ENCODE measurements at regions not wholly inside any gene's neighbourhood (a gene's known extent, or its start where the extent isn't known, plus 50 kb on each side); places are given as distances from the start of the nearest gene placed in this dataset.

DNA sequence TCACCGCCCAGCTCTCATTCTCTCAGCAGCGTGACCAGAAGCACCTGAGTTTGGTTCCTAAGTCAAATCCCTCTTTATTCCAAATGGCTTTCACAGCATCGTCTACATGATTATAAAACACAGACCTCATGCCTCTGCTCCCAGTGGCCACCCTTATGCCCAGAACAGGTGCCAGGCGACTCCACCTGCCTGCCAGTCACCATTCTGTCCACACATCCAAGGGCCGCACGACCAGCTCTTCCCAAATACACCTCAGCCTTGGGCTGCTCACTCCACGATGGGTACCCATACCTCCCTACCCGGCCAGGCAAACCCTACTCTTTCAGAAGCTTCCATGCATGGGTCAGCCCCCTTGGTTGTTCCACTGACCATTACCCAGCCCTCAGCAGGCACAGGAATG lies 851.6 kb upstream of the SALL3 start:
- no peak for DNase-seq

DNA sequence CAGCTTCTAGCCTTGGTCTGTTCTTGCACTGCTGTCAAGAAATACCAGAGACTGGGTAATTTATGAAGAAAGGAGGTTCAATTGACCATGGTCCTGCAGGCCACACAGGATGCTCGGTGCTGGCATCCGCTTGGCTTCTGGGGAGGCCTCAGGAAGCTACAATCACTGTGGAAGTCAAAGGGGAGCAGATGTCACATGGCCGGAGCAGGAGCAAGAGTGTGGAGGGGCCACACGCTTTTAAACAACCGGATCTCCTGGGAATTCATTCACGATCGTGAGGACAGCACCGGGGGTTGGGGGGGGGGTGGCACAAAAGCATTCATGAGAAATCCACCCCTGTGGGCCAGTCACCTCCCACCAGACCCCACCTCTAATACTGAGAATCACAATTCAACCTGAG lies 850.4 kb upstream of the SALL3 start:
- no peak for DNase-seq

DNA sequence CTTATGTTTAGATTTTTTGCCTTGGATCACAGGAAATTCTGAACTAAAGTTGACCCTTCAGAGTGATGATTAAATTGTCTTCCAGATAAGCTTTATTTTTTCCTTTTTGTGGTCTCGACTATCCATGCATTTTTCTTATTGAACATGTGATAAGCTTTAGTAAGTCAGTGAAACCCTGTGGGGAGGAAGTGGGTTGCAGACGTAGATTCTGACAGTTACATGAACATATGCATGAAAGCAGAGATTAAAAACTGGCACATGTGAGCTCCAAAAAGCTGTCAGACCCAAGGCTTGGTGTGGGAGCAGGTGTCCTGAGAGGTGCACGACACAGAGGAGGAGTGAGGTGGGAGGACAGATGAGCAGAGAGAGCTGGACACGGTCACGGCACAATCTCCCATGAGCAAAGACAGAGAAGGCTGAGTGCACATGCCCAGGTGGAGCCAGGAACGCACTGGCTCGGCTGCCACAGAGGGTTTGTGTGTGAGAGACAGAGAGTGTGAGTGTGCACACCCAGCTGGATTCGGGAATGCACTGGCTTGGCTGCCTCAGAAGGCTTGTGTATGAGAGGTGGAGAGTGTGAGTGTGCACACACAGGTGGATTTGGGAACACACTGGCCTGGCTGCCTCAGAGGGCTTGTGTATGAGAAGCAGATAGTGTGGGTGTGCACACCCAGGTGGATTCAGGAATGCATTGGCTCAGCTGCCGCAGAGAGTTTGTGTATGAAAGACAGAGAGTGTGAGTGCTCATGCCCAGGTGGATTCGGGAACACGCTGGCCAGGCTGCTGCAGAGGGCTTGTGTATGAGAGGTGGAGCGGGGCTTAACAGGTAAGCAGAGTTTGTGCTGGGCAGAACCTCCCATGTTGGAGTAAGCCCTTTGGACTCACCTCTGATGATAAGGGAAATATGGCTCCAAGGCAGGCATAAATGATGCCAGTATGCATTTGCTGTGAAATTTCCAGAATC lies 849.1 kb upstream of the SALL3 start:
- no peak for DNase-seq

DNA sequence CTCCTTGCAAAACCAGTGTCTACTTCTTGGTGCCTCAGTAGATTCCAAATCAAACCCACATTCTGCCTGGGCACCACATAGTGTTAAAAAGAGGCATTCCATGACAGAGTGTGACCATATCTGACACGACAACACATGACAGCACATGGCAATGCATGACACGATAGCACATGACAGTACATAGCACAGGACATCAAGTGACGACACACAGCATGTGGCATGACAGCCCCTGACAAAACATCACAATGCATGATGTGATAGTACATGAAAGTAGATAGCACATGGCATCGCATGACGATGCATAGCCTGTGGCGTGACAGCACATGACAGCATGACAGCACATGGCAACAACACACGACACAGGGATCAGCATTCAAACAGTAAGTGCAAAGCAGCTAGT lies 845.9 kb upstream of the SALL3 start:
- no peak for DNase-seq

DNA sequence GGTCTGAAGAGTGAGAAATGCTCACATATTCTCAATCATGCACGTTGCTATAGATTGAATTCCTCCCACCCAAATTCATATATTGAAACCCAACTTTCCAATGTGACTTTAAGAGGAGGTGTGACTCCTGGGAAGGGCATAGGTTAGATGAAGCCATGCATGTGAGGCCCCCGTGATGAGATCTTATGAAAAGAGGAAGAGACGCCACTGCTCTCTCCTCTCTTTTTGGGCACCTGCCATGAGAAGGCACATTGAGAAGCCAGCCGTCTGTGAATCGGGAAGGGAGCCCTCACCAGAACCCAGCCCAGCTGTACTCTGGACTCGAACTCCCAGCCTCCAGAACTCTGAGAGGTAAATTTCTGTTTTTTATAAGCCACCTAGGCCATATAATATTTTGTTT lies 842.6 kb upstream of the SALL3 start:
- no peak for DNase-seq

DNA sequence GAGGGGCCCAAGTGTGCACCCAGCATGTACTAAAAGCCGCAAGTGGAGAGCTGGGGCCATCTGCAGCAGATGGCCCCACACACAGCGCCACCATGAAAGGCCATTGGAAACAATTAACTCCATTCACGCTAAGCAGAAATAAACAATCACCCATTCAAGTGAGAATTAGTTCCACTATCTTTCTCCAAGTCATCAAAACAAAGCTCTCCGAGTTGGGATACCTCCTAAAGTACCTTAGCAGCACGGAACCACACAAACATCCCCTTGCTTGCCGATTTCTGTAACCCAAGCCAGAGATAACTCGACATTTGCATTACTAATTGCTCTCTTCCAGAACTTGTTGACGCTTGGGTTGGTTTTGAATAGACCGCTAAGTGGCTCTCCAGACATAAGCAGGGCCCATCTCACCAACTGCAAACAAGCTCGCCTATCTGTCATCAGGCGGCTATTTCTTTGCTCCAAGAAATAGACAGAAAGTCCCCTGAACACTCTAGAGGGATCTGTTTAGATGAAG lies 840.6 kb upstream of the SALL3 start:
- no peak for DNase-seq

DNA sequence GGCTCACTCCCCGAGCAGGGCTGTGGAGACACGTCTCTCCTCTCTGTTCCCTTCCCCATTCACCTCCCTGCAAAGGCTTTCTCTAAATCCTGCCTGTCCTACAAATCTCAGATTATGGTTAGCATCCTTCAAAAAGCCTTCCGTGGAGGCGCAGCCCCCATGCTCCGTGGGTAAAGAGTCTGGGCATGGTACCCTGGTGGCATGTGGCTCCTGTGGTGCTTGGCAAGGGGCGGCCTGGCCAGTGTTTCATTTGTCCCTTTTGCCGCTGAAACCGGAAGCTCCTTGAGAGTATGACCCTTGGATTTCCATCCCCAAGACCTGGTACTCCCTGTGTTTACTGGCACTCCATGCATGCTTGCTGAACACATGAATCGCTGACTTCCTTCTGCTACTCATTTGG lies 839.3 kb upstream of the SALL3 start:
- no peak for DNase-seq

DNA sequence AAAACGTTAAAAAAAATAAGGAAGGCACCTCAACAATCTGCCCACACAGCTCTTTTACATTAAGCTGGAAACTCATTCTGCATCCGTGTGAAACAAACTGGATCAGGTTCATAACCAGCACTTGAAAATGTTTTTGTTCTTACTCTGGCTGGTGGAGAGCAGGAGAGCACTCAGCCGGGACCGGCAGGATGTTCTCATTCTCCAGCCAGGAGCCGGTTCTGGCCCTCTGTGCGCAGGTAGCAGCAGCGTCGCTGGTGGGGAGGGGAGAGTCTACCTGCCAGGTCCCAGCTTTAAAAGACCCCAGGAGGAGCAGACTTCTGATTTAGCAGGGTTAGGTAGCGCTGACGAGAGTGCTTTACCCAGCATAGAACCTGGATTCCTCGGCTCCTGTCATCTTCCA lies 834.9 kb upstream of the SALL3 start:
- no peak for DNase-seq

DNA sequence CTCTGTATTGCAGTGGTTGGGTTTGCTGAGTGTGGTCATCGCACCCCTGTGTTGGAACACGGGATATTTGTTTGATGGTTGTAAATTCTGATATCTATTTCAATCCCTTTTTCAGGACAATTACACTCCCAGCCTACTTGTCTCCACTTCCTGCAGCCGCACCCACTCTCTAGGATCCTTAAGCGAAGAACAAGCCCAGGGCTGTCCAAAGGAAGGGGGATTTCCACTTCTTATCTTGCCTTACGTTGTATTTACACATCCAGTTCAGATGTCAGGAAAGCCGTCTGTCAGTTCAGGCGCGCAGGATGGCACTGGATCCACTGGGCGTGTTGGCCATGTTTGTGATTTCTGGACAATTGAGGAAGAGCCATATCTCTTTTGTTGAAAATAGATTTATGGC lies 834.5 kb upstream of the SALL3 start:
- no peak for DNase-seq

DNA sequence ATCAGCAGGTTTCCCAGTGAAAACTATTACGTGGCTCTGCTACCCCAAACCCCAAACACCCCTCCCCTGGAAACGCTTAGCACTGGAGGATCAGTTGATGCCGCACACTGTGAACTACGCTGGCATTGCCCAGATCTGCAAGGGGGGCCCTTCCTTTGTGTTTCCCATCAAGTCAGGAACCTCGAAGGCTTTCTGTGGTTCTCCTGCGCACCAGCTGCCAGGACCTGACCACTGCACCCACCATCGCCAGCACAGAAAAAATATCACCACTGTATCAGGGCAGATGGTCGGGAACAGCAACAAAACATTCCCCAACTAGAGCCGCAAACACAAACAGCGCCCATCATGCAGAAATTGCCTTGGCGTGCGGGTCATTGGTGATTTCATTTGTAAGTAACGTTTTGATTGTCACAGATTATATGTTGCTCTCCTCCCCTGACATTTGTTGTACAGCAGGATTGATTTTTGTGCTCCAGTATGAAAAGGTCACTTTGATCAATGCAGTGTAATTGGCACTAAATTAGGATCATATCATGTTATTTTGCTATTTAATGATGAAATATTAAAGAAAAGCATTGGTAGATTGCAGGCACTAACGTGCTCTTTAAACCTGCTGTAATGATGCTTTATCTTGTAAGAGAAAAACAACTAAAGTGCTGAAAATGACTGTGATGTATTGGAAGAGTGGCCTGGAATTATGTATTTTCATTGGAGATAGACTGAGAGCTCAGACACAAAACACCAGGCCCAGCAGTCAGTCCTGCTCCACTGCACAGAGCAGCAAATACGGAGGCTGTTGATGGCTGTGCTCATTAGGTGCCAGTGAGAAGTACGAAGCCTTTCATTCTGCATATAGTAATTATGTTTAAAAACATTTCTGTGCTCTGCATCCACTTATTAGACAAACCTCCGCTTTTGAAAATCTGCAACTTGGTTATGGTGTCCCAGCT lies 833.2 kb upstream of the SALL3 start:
- no peak for DNase-seq

DNA sequence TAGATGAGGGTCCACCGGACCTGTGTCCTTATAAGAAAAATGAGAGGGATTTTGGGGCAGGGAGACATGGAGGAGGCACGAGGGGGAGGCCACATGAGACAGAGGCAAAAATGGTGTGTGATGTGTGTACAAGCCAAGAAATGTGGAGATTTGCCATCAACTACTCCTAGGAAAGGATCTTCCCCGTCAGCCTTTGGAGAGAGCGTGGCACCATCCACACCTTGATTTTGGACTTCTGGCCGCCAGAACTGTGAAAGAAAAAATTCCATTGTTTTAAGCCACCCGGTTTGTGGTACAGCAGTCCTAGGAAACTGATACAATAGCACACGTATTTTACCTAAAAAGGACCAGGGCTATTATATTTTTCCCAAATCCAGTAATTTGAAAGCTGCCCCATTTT lies 829.0 kb upstream of the SALL3 start:
- no peak for DNase-seq

DNA sequence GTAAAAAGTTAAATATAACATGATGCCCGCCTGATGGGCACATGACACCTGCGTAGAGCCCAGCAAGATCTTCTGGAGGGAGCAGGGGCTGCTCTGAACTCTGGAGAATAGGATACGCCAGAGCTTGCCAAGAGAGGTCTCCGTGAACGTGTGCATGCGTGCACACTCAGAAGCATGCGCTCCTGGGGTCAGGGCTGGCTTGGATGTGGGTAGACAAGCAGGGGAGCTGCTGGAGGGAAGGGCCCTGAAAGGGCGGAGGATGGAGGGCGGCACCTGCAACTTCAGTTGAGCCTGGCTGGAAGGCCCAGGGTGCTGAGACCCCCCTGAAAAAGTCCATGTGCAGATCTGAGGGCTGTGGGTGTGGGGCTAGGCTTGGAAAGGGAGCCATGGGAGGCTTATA lies 828.4 kb upstream of the SALL3 start:
- DNase-seq, result no peak

DNA sequence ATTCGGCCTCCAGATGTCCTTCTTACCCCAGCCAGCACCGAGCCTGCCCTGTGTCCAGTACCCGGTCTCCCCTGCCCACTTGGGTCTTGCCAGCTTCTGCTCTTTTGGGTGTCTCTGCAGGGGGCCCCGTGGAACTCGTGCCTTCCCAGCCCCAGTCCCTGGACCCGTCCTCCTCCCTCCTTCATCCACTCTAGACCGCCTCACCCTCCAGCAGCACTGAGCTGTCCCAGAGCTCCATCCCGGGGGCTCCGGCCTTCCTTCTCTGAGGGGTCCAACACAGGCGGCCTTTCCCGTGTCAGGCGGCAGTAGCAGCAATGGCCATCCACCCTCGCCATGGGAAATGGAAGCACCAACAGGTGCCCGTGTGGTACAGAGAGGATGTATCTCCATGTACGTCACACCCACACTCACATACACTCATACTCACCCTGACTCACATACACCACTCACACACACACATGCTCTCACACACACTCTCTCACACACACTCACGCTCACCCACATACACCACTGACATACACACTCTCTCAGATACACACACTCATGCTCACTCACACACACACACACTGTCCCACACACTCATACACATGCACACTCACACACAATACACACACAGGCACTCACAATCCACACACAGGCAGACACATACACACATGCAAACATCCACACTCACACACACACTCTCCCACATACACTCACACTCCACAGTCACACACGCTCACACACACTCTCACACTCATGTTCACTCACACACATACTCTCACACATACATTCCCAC lies 827.5 kb upstream of the SALL3 start:
- DNase-seq, result no peak

DNA sequence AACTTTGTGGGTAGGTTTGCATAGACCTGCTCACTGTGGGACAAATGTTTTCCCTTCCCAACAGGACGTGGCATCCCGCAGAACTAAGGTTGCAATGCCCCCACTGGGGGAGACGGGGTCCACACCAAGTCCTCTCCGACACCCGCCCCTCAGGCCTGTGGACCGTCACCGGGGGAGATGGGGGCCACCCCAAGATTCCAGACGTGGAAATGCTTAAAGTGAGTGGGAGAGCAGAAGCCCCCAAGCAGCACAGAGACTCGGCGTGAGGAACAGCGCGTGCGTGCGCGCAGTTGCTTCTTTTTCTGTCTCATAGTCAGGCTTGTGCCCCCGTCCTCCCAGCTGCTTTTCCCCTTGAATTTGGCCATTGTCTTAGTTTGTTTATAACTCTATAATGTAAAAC lies 826.3 kb upstream of the SALL3 start:
- DNase-seq, result no peak

DNA sequence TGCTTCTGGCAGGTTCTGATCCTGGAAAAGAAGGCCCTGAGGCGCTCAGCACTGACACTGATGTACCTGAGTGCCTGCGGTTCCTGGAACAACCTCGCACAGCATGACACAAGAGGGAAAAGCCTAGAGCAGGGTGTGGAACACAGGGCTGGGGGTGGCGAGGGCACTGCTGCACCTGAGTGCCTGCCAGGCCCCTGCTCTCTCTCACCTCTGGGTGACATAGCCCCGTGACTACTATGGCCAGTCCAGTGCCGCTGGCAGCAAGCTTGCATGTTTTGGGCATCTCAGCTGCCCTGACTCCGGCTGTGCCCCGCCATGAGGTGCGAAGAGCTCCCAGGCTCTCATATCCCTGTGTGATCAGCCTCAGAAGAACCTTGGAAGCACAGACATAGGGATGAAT lies 825.2 kb upstream of the SALL3 start:
- no peak for DNase-seq

DNA sequence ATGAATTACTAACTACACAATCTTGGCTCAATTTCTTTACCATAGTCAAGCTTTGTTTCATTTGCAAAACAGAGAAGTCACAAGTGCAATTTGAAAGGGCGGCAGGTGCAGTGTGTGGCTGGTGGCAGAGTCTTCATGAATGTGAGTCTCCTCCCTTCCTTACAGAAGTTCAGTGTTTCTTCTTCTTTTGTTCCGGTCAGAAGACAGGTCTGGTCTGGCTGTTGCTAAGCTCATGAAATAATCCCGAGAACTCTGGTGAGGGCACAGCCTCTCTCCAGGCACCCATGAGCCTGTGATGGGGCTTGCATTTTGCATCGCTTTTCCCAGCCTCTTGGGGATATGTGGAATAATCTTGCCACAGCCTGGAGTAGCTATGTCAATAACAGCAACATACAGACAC lies 824.8 kb upstream of the SALL3 start:
- DNase-seq, result no peak

DNA sequence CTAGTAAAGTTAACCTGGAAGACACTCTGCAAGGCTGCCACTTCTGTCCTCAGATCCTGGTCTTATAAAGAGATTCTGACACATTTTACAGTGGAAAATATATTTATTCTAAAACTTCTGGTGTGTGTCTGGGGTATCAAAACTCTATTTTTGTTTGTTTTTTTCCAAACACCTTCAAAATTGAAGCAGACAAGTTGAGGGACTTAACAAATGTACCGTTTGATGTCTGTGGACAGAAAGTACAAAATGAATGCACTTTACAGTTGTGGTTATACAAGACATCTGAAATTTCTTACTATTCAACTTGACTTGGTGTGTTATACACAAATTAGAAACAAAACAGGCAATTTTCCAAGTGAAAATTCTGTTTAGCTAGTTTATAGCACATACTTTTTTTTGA lies 823.2 kb upstream of the SALL3 start:
- no peak for DNase-seq

DNA sequence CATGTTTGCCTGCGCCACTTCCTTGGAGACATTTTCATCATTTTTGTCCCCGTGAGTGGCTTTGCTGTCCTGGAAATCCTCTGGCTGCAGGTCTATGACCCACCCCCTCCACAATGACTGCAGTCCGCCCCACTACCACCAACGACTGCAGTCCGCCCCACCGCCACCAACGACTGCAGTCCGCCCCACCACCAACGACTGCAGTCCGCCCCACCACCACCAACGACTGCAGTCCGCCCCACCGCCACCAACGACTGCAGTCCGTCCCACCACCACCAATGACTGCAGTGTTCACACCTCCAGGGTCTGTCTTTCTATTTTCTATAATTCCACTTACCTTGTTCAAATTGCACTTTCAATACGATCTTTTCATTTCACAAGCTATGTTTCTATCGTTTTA lies 820.7 kb upstream of the SALL3 start:
- DNase-seq, result no peak

DNA sequence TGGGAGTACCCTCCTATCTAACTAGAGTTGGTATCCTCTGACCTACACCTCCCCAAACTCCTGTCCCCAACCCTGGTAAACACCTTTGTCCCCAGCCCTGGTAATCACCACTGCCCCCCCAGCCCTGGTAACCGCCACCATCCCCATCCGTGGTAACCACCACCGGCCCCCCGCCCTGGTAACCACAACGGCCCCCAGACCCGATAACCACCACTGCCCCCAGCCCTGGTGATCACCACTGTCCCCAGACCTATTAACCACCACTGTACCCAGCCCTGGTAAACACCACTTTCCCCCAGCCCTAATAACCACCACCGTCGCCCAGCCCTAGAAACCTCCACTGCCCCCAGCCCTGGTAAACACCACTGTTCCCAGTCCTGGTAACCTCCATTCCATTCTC lies 820.2 kb upstream of the SALL3 start:
- no peak for DNase-seq

DNA sequence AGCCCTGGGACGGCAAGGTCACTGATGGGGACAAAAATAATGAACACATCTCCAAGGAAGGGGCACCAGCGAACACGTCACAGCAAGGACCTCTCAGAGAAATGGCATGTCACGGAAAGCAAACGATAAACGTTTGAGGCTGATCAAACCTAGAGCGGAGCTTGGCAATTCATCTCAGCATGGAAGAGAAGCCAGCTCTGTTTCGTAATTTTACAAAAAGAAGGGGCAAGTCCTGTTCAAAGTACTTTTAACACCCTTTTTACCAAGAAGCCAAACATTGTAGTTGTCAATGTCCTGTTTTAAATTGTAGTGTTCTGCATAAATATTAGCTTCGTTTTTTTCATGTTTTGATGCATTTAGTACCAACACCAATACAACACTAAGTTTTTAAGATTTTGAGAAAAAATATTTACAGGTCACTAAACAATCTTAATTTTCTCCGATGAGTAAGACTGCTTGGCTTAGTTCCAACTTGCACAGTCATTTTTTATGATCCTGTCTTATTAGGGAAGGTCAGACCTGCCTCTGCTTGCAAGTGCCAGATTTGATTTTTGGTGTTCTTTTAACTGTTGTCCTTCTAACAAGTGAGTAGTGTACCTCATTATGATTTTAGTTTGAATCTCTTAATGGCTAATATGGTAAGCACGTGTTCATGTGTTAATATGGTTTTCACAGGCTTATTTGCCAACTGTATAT lies 818.5 kb upstream of the SALL3 start:
- no peak for DNase-seq

DNA sequence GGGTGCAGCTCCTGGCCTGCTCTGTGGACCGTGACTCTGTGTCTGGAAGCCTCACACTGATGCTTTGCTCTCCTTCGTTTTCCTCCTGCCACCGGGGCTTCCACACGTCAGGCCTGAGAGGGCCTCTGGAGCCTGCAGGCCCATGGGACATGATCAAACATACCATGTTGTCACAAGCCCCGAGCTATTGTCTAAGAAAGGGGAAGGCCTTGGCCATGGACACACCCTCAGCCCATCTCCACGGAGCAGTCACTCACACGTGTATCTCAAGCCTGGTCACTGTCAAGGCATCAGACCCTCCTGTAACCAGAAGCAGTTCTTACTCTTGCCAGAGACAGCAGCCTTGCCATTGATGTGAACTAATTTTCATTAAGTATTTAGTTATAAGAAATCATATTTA lies 814.1 kb upstream of the SALL3 start:
- DNase-seq, result no peak

DNA sequence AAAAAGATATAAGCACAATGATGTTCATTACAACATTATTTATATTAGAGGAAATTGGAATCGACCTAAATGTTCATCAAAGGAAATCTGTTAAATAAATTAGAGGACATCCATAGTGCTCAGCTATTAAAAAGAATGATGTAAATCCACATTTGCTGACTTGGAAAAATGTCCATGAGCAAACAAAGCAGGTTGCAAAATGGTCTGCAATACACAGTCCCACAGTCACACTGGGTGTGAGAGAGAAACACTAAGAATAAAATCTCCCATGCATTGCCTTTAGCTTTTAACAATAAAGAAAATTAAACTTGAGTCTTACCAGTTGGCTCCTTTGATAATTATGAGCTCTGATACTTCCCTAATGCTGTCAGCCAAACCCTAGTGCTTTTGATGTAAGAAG lies 811.1 kb upstream of the SALL3 start:
- DNase-seq, result no peak
